HL-60 (cell line): ENCODE measurements at regions not wholly inside any gene's neighbourhood (a gene's known extent, or its start where the extent isn't known, plus 50 kb on each side); places are given as distances from the start of the nearest gene placed in this dataset.

ENCODE experiments used
- DNase-seq, 2 experiments: peaks; one replicate each; pipeline ENCODE4 v3.0.0-alpha.2; 2010 to 2020; ENCODE audit warnings: low read depth in 1 of 2, low spot score in 1 of 2
- H3K27ac ChIP-seq: fragments of 250-450 bp; sonication (Bioruptor Pico); replicated peaks from 2 replicates; pipeline ENCODE4 v1.5.1; 2020; ENCODE audit warnings: mild to moderate bottlenecking, moderate library complexity
- H3K27me3 ChIP-seq: fragments of 250-450 bp; sonication (Bioruptor Pico); 2 replicates; pipeline ENCODE4 v1.5.1; 2021; ENCODE audit warnings: mild to moderate bottlenecking, moderate library complexity; ENCODE audit not compliant: insufficient read depth, poor library complexity, severe bottlenecking
- H3K4me3 ChIP-seq: replicated peaks from 2 replicates; pipeline ENCODE4 v1.5.1; 2011; ENCODE audit warnings: mild to moderate bottlenecking, control low read depth, low read length; ENCODE audit not compliant: insufficient read depth
- GABPA ChIP-seq: IDR thresholded peaks from 2 replicates; pipeline ENCODE4 v1.6.1; 2012; ENCODE audit warnings: low read depth
- POLR2AphosphoS5 ChIP-seq: IDR thresholded peaks from 2 replicates; pipeline ENCODE4 v1.6.1; 2012; ENCODE audit warnings: low read depth
- SPI1 ChIP-seq: IDR thresholded peaks from 2 replicates; pipeline ENCODE4 v1.6.1; 2012; ENCODE audit warnings: low read depth, mild to moderate bottlenecking, borderline replicate concordance
- TF ChIP-seq, protein P1 (sequence below): IDR thresholded peaks from 2 replicates; pipeline ENCODE4 v1.6.1; 2012; ENCODE audit warnings: low read depth; ENCODE audit not compliant: insufficient replicate concordance
- TF ChIP-seq, protein P2 (sequence below): IDR thresholded peaks from one replicate; pipeline ENCODE4 v1.5.1; 2011; ENCODE audit warnings: low read length, control low read depth, inconsistent platforms; ENCODE audit not compliant: insufficient read depth

DNA sequence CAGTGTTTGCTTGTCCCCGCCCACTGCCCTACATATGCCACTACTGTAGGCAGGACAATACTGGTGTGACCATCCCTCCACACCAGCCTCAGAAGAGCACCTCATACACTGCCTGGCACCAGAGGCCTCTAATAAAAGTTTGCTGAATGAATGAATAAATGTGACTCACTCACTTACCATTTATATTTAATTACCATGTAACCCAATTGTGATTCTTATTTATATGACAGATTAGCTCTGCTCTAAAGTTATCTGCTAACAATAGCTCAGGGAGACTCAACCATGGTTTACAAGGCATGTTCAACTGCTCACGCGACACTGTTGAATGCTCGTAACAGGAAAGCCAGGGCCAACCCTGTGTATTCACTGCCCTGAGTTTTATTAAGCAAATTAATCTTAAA, 66.0 kb upstream of the DOCK9 start:
- Histone ChIP-seq H3K27ac (no peak overlapping the region), H3K4me3 (no peak overlapping the region), H3K27me3 (peaks cover 70% of the 10 kb centered on the region)
- TF ChIP-seq, protein P1, sequence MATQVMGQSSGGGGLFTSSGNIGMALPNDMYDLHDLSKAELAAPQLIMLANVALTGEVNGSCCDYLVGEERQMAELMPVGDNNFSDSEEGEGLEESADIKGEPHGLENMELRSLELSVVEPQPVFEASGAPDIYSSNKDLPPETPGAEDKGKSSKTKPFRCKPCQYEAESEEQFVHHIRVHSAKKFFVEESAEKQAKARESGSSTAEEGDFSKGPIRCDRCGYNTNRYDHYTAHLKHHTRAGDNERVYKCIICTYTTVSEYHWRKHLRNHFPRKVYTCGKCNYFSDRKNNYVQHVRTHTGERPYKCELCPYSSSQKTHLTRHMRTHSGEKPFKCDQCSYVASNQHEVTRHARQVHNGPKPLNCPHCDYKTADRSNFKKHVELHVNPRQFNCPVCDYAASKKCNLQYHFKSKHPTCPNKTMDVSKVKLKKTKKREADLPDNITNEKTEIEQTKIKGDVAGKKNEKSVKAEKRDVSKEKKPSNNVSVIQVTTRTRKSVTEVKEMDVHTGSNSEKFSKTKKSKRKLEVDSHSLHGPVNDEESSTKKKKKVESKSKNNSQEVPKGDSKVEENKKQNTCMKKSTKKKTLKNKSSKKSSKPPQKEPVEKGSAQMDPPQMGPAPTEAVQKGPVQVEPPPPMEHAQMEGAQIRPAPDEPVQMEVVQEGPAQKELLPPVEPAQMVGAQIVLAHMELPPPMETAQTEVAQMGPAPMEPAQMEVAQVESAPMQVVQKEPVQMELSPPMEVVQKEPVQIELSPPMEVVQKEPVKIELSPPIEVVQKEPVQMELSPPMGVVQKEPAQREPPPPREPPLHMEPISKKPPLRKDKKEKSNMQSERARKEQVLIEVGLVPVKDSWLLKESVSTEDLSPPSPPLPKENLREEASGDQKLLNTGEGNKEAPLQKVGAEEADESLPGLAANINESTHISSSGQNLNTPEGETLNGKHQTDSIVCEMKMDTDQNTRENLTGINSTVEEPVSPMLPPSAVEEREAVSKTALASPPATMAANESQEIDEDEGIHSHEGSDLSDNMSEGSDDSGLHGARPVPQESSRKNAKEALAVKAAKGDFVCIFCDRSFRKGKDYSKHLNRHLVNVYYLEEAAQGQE = no peak
- TF ChIP-seq POLR2AphosphoS5 = no peak
- TF ChIP-seq, protein P2, sequence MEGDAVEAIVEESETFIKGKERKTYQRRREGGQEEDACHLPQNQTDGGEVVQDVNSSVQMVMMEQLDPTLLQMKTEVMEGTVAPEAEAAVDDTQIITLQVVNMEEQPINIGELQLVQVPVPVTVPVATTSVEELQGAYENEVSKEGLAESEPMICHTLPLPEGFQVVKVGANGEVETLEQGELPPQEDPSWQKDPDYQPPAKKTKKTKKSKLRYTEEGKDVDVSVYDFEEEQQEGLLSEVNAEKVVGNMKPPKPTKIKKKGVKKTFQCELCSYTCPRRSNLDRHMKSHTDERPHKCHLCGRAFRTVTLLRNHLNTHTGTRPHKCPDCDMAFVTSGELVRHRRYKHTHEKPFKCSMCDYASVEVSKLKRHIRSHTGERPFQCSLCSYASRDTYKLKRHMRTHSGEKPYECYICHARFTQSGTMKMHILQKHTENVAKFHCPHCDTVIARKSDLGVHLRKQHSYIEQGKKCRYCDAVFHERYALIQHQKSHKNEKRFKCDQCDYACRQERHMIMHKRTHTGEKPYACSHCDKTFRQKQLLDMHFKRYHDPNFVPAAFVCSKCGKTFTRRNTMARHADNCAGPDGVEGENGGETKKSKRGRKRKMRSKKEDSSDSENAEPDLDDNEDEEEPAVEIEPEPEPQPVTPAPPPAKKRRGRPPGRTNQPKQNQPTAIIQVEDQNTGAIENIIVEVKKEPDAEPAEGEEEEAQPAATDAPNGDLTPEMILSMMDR = no peak
- no peak for TF ChIP-seq GABPA
- TF ChIP-seq SPI1 = no peak
- DNase-seq = no peak

DNA sequence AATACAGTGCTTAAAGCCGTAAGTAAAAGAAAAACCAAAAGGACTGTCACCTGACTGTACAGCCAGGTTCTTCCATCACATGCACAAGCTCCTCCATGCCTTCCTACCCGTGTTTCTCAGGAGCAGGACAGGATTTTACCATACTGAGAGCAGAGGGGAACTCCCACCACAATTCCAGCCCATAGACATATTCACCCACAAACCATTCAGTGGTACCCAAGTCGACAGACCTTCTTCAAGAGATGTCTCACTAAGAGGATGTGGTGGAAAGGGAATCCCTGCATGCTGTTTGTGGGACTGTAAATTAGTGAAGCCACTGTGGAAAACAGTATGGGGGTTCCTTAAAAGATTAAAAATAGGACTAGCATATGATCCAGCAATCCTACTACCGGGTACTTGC, 66.9 kb upstream of the DOCK9 start:
- TF ChIP-seq GABPA = no peak
- no peak for TF ChIP-seq SPI1
- TF ChIP-seq, protein P2 = no peak
- TF ChIP-seq, protein P1 = no peak
- no peak for TF ChIP-seq POLR2AphosphoS5
- H3K27ac ChIP-seq = no peak overlapping the region
- no peak for DNase-seq
- no peak overlapping the region for H3K4me3 ChIP-seq
- H3K27me3 ChIP-seq = peaks cover 76% of the 10 kb centered on the region

DNA sequence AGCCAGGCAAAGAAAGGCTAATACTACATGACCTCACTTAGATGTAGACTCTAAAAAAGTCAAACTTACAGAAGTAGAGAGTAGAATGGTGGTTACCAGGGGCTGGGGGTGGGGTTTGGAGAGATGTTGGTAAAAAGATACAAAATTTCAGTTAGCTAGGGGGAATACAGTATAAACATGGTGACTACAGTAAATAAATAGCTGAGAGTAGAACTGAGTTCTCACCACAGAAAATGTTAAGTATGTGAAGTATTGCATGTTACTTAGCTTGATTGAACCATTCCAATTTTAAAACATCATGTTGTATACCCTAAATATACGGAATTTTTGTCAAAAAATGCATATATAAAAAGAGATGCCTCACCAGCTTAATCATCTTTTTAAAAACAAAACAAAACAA, 67.5 kb upstream of the DOCK9 start:
- Histone ChIP-seq H3K27ac (no peak overlapping the region), H3K27me3 (peaks cover 78% of the 10 kb centered on the region), H3K4me3 (no peak overlapping the region)
- no peak for DNase-seq
- no peak for TF ChIP-seq POLR2AphosphoS5
- no peak for TF ChIP-seq SPI1

DNA sequence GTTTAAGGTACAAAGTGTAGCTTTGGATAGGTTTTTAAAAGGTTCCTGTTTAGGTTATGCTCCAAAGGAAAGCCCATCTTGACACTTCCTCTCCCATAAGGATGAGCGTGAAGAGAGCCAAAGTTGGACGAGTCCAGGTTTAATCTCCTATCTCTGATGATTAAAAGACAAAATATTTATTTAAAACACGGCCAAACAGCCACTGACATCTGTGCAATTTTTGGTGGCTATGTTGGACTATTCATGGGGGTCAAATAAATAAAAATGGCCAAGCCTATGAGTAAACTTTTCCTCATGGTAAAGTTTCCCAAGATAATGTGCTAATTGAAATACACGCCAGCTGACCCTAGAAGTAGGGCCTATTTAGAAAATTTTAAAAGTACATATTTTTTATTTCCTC, 69.0 kb upstream of the DOCK9 start:
- no peak overlapping the region for H3K4me3 ChIP-seq
- no peak for DNase-seq
- no peak overlapping the region for H3K27ac ChIP-seq
- TF ChIP-seq SPI1 = peak; percentile 29
- TF ChIP-seq, protein P2 = no peak
- H3K27me3 ChIP-seq = peaks cover 78% of the 10 kb centered on the region
